MM.1S (cell line): ENCODE measurements at regions not wholly inside any gene's neighbourhood (a gene's known extent, or its start where the extent isn't known, plus 50 kb on each side); places are given as distances from the start of the nearest gene placed in this dataset.

Experiments
- DNase-seq: peaks from one replicate; pipeline ENCODE4 v3.0.0-alpha.2; 2015
- H2AFZ ChIP-seq: fragments of 300-600 bp; sonication (generic); 2 replicates; pipeline ENCODE4 v1.6.0; 2016; ENCODE audit warnings: antibody characterized with exemption, low read length
- H3F3A ChIP-seq: fragments of 300-600 bp; sonication (generic); 2 replicates; pipeline ENCODE4 v1.6.1; 2016; ENCODE audit warnings: mild to moderate bottlenecking, antibody characterized with exemption, low read length, moderate library complexity, mixed read lengths; ENCODE audit not compliant: insufficient read depth
- H3K27ac ChIP-seq: fragments of 300-600 bp; sonication (generic); 2 replicates; pipeline ENCODE4 v1.5.1; 2016; ENCODE audit warnings: mild to moderate bottlenecking, low read length
- H3K27me3 ChIP-seq: fragments of 300-600 bp; sonication (generic); replicated peaks from 2 replicates; pipeline ENCODE4 v1.6.0; 2016; ENCODE audit warnings: low read length; ENCODE audit not compliant: insufficient read depth
- H3K36me3 ChIP-seq: fragments of 300-600 bp; sonication (generic); replicated peaks from 2 replicates; pipeline ENCODE4 v1.6.1; 2016; ENCODE audit warnings: mild to moderate bottlenecking, low read length, mixed read lengths; ENCODE audit not compliant: insufficient read depth
- H3K4me1 ChIP-seq: fragments of 300-600 bp; sonication (generic); 2 replicates; pipeline ENCODE4 v1.6.1; 2016; ENCODE audit warnings: low read length, mixed read lengths
- H3K4me2 ChIP-seq: fragments of 300-600 bp; sonication (generic); 2 replicates; pipeline ENCODE4 v1.6.0; 2016; ENCODE audit warnings: low read depth, low read length
- H3K4me3 ChIP-seq: fragments of 300-600 bp; sonication (generic); 2 replicates; pipeline ENCODE4 v1.5.1; 2016; ENCODE audit warnings: low read length, mixed read lengths
- H3K79me2 ChIP-seq: fragments of 300-600 bp; sonication (generic); 2 replicates; pipeline ENCODE4 v1.6.1; 2016; ENCODE audit warnings: mixed run types, low read length, mixed read lengths
- H3K9ac ChIP-seq: fragments of 300-600 bp; sonication (generic); 2 replicates; pipeline ENCODE4 v1.6.1; 2016; ENCODE audit warnings: low read length, mixed read lengths
- H3K9me2 ChIP-seq: fragments of 300-600 bp; sonication (generic); replicated peaks from 2 replicates; pipeline ENCODE4 v1.6.1; 2016; ENCODE audit warnings: mild to moderate bottlenecking, low read length, mixed read lengths; ENCODE audit not compliant: insufficient read depth
- H3K9me3 ChIP-seq: fragments of 300-600 bp; sonication (generic); replicated peaks from 2 replicates; pipeline ENCODE4 v1.6.1; 2016; ENCODE audit warnings: mild to moderate bottlenecking, low read length, mixed read lengths; ENCODE audit not compliant: insufficient read depth
- H4K20me1 ChIP-seq: fragments of 300-600 bp; sonication (generic); 2 replicates; pipeline ENCODE4 v1.6.1; 2016; ENCODE audit warnings: mild to moderate bottlenecking, low read length, moderate library complexity, mixed read lengths; ENCODE audit not compliant: insufficient read depth
- EZH2 ChIP-seq: fragments of 300-600 bp; sonication (generic); optimal IDR thresholded peaks from 2 replicates; pipeline ENCODE3; 2017; ENCODE audit warnings: low read depth, mild to moderate bottlenecking, antibody characterized with exemption, low read length, mixed read lengths
- EZH2phosphoT487 ChIP-seq: fragments of 300-600 bp; sonication (generic); IDR thresholded peaks from 2 replicates; pipeline ENCODE4 v1.6.1; 2018; ENCODE audit warnings: antibody characterized with exemption, low read length
- TF ChIP-seq, protein P1 (sequence below): fragments of 300-600 bp; sonication (generic); IDR thresholded peaks from 2 replicates; pipeline ENCODE4 v1.5.1; 2016; ENCODE audit warnings: antibody characterized with exemption, low read length, mixed read lengths

DNA sequence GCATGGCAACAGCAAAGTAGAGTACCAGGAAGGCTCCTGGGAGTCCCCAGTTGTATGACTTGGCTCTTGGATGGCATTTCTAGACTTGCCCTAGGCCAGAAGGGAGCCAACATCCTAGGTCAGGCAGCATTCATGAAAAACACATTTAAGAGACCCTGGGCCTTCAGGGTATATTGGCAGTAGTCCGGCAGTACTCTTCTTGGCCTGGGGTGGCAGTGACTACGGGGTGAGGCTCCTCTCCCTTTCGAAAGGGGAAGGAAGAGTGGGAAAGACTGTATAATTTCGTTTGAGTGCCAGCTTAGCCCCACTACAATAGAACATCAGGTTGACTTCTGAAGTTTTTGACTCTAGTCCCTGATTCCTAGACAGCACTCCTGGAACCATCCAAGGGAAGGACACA is 136.4 kb downstream of the ZIC4 start:
- DNase-seq = no peak
- no peak overlapping the region for H3K4me3 ChIP-seq
- H4K20me1 ChIP-seq = no peaks in the 10 kb centered on the region

GRCh38 chr3:147267434-147267833 is 138.9 kb downstream of the ZIC4 start:
- Histone ChIP-seq H4K20me1 (no peaks in the 10 kb centered on the region), H3K4me3 (no peak overlapping the region), H3K27me3 (no peaks in the 10 kb centered on the region), H3K79me2 (no peaks in the 10 kb centered on the region), H3K9me2 (no peaks in the 10 kb centered on the region), H3F3A (no peaks in the 10 kb centered on the region), H3K27ac (no peak overlapping the region), H3K36me3 (no peaks in the 10 kb centered on the region), H3K9ac (no peak overlapping the region), H3K4me2 (no peak overlapping the region), H3K4me1 (no peaks in the 10 kb centered on the region), H3K9me3 (no peaks in the 10 kb centered on the region), H2AFZ (no peak overlapping the region)
- DNase-seq = no peak
- TF ChIP-seq EZH2phosphoT487 (no peak), EZH2 (no peak)
- TF ChIP-seq, protein P1, sequence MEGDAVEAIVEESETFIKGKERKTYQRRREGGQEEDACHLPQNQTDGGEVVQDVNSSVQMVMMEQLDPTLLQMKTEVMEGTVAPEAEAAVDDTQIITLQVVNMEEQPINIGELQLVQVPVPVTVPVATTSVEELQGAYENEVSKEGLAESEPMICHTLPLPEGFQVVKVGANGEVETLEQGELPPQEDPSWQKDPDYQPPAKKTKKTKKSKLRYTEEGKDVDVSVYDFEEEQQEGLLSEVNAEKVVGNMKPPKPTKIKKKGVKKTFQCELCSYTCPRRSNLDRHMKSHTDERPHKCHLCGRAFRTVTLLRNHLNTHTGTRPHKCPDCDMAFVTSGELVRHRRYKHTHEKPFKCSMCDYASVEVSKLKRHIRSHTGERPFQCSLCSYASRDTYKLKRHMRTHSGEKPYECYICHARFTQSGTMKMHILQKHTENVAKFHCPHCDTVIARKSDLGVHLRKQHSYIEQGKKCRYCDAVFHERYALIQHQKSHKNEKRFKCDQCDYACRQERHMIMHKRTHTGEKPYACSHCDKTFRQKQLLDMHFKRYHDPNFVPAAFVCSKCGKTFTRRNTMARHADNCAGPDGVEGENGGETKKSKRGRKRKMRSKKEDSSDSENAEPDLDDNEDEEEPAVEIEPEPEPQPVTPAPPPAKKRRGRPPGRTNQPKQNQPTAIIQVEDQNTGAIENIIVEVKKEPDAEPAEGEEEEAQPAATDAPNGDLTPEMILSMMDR = no peak

More for the DNA sequence above, 136.4 kb downstream of the ZIC4 start:
- Histone ChIP-seq H3K27me3 (no peaks in the 10 kb centered on the region), H3K9me3 (no peaks in the 10 kb centered on the region), H2AFZ (no peak overlapping the region), H3K36me3 (no peaks in the 10 kb centered on the region), H3K4me2 (no peak overlapping the region), H3K4me1 (no peaks in the 10 kb centered on the region), H3K9me2 (no peaks in the 10 kb centered on the region), H3K9ac (no peak overlapping the region), H3K27ac (no peak overlapping the region), H3F3A (no peaks in the 10 kb centered on the region), H3K79me2 (no peaks in the 10 kb centered on the region)
- TF ChIP-seq EZH2phosphoT487 (no peak), EZH2 (no peak)
- TF ChIP-seq, protein P1 = no peak

DNA sequence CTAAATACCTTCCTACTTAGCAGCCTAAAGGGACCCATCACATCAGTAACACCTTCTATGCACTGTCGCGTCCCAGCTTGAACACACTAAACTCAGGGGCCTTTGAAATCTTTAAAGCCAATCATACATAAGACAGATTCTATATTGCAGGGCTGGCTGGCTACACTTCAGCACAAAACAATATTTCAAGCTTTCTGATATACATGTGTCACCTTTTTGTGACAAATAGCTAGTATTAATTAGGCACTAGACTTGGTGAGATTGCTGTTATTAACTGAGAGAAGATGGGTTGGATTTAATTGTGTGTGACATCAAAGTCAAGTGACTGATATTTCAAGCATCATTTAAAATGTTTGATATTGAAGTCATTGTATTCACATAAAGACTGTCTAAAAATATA is 148.4 kb downstream of the ZIC4 start:
- H3K79me2 ChIP-seq = no peaks in the 10 kb centered on the region
- TF ChIP-seq EZH2phosphoT487 (no peak), EZH2 (no peak)
- TF ChIP-seq, protein P1 = no peak

More for the DNA sequence above, 148.4 kb downstream of the ZIC4 start:
- Histone ChIP-seq H3K27ac (no peak overlapping the region), H3K9me3 (no peaks in the 10 kb centered on the region), H4K20me1 (no peaks in the 10 kb centered on the region), H3K27me3 (no peaks in the 10 kb centered on the region), H2AFZ (no peak overlapping the region), H3K4me1 (no peaks in the 10 kb centered on the region), H3K4me2 (no peak overlapping the region), H3K9ac (no peak overlapping the region), H3K4me3 (no peak overlapping the region), H3K9me2 (no peaks in the 10 kb centered on the region), H3K36me3 (no peaks in the 10 kb centered on the region), H3F3A (no peaks in the 10 kb centered on the region)
- DNase-seq = no peak
